NT2/D1 (cell line): ENCODE measurements at regions not wholly inside any gene's neighbourhood (a gene's known extent, or its start where the extent isn't known, plus 50 kb on each side); places are given as distances from the start of the nearest gene placed in this dataset.
"Not testable (repeated sequence)": the region's sequence is repeated elsewhere in the genome, so short reads cannot be mapped to it uniquely, and the experiment has no call there.

Source experiments
- DNase-seq: peaks from one replicate; pipeline ENCODE4 v3.0.0-alpha.2; 2011; ENCODE audit warnings: low read depth, low spot score
- H3K27me3 ChIP-seq: 2 replicates; pipeline ENCODE4 v1.6.0; 2011; ENCODE audit warnings: mild to moderate bottlenecking; ENCODE audit not compliant: insufficient read length, insufficient read depth
- H3K36me3 ChIP-seq: 2 replicates; pipeline ENCODE4 v1.6.1; 2011; ENCODE audit warnings: mild to moderate bottlenecking, low read length, mixed read lengths; ENCODE audit not compliant: insufficient read depth, insufficient read length
- H3K4me1 ChIP-seq: 2 replicates; pipeline ENCODE4 v1.5.1; 2011; ENCODE audit not compliant: insufficient read depth, insufficient read length
- H3K4me3 ChIP-seq: 2 replicates; pipeline ENCODE4 v1.5.1; 2011; ENCODE audit warnings: low read depth; ENCODE audit not compliant: insufficient read length
- H3K9ac ChIP-seq: 2 replicates; pipeline ENCODE4 v1.6.0; 2011; ENCODE audit warnings: low read depth; ENCODE audit not compliant: insufficient read length
- H3K9me3 ChIP-seq: 2 replicates; pipeline ENCODE4 v1.5.1; 2011; ENCODE audit warnings: mild to moderate bottlenecking, low read length; ENCODE audit not compliant: insufficient read depth
- SUZ12 ChIP-seq: IDR thresholded peaks from 2 replicates; pipeline ENCODE4 v1.6.1; 2011; ENCODE audit not compliant: insufficient read length, insufficient read depth; ENCODE audit errors: extremely low read depth
- YY1 ChIP-seq: IDR thresholded peaks from 2 replicates; pipeline ENCODE4 v1.6.1; 2011; ENCODE audit not compliant: insufficient read length, insufficient read depth
- ZNF274 ChIP-seq: IDR thresholded peaks from 2 replicates; pipeline ENCODE4 v1.6.1; 2011; ENCODE audit warnings: mild to moderate bottlenecking, low read depth, low read length

GRCh38 chr6:68200929-68201328, 434.2 kb upstream of the ADGRB3 start:
- no peak for TF ChIP-seq YY1
- no peak for TF ChIP-seq ZNF274
- no peak overlapping the region for H3K4me3 ChIP-seq
- H3K4me1 ChIP-seq: no peaks in the 10 kb centered on the region
- no peak for DNase-seq
- peaks cover 9% of the 10 kb centered on the region; the same call in 1 of the 2 replicates for H3K9me3 ChIP-seq
- no peak overlapping the region for H3K9ac ChIP-seq
- H3K27me3 ChIP-seq: no peaks in the 10 kb centered on the region
- no peaks in the 10 kb centered on the region for H3K36me3 ChIP-seq

GRCh38 chr6:68197356-68197755, 437.7 kb upstream of the ADGRB3 start:
- Histone ChIP-seq H3K36me3 (no peaks in the 10 kb centered on the region), H3K9me3 (peaks cover 9% of the 10 kb centered on the region; the same call in 1 of the 2 replicates), H3K4me1 (no peaks in the 10 kb centered on the region), H3K9ac (no peak overlapping the region), H3K4me3 (no peak overlapping the region), H3K27me3 (no peaks in the 10 kb centered on the region)
- TF ChIP-seq ZNF274 (no peak), SUZ12 (no peak), YY1 (no peak)
- DNase-seq: no peak

GRCh38 chr6:68196645-68197044, 438.4 kb upstream of the ADGRB3 start:
- Histone ChIP-seq H3K4me1 (no peaks in the 10 kb centered on the region), H3K4me3 (no peak overlapping the region), H3K9me3 (peaks cover 9% of the 10 kb centered on the region; the same call in 1 of the 2 replicates), H3K9ac (no peak overlapping the region), H3K36me3 (no peaks in the 10 kb centered on the region), H3K27me3 (no peaks in the 10 kb centered on the region)
- DNase-seq: peak; percentile 6
- TF ChIP-seq ZNF274 (no peak), YY1 (no peak), SUZ12 (no peak)

GRCh38 chr6:68195753-68196152, 439.3 kb upstream of the ADGRB3 start:
- H3K27me3 ChIP-seq, DNase-seq, H3K9me3 ChIP-seq, H3K4me1 ChIP-seq, H3K4me3 ChIP-seq, H3K36me3 ChIP-seq, H3K9ac ChIP-seq: not testable (repeated sequence)

- DNase-seq: no peak
- H3K4me3 ChIP-seq: no peak overlapping the region
- H3K9me3 ChIP-seq: peaks cover 9% of the 10 kb centered on the region; the same call in 1 of the 2 replicates
- no peak for TF ChIP-seq YY1
- TF ChIP-seq ZNF274: no peak
- no peak for TF ChIP-seq SUZ12
- H3K4me1 ChIP-seq: no peaks in the 10 kb centered on the region
- no peak overlapping the region for H3K9ac ChIP-seq
- H3K27me3 ChIP-seq: no peaks in the 10 kb centered on the region
- H3K36me3 ChIP-seq: no peaks in the 10 kb centered on the region
Measured at GRCh38 chr6:68194846-68195478, 440.1 kb upstream of the ADGRB3 start.

- peaks cover 9% of the 10 kb centered on the region; the same call in 1 of the 2 replicates for H3K9me3 ChIP-seq
Measured at GRCh38 chr6:68192988-68193387, 442.1 kb upstream of the ADGRB3 start.

GRCh38 chr6:68189217-68189815, 445.8 kb upstream of the ADGRB3 start:
- no peak for DNase-seq

More at GRCh38 chr6:68192988-68193387, 442.1 kb upstream of the ADGRB3 start:
- Histone ChIP-seq H3K27me3 (no peaks in the 10 kb centered on the region), H3K4me3 (no peak overlapping the region), H3K9ac (no peak overlapping the region), H3K4me1 (no peaks in the 10 kb centered on the region), H3K36me3 (no peaks in the 10 kb centered on the region)
- no peak for DNase-seq
- TF ChIP-seq SUZ12: no peak
- TF ChIP-seq YY1: no peak
- no peak for TF ChIP-seq ZNF274

More at GRCh38 chr6:68189217-68189815, 445.8 kb upstream of the ADGRB3 start:
- Histone ChIP-seq H3K36me3 (no peaks in the 10 kb centered on the region), H3K4me3 (no peak overlapping the region), H3K9ac (no peak overlapping the region), H3K4me1 (no peaks in the 10 kb centered on the region), H3K9me3 (no peaks in the 10 kb centered on the region), H3K27me3 (no peaks in the 10 kb centered on the region)
- TF ChIP-seq SUZ12 (no peak), YY1 (no peak), ZNF274 (no peak)
